Muscle of leg (tissue), 3 donors: ENCODE measurements at regions not wholly inside any gene's neighbourhood (a gene's known extent, or its start where the extent isn't known, plus 50 kb on each side); places are given as distances from the start of the nearest gene placed in this dataset.
"Not testable (repeated sequence)": the region's sequence is repeated elsewhere in the genome, so short reads cannot be mapped to it uniquely, and the experiment has no call there.

ENCODE experiments used
- DNase-seq: peaks from one replicate; pipeline ENCODE4 v3.0.0; 2013
- H3K27ac ChIP-seq: one replicate; pipeline ENCODE4 v1.5.1; 2013; ENCODE audit warnings: mild to moderate bottlenecking, low read length, control low read depth
- H3K27me3 ChIP-seq: one replicate; pipeline ENCODE4 v1.6.1; 2013; ENCODE audit warnings: low read length; ENCODE audit not compliant: control insufficient read depth, insufficient read depth
- H3K36me3 ChIP-seq: one replicate; pipeline ENCODE4 v1.6.1; 2013; ENCODE audit warnings: low read length; ENCODE audit not compliant: control insufficient read depth, insufficient read depth
- H3K4me1 ChIP-seq: one replicate; pipeline ENCODE4 v1.6.1; 2013; ENCODE audit warnings: low read length; ENCODE audit not compliant: control insufficient read depth, insufficient read depth
- H3K4me3 ChIP-seq: one replicate; pipeline ENCODE4 v1.5.1; 2013; ENCODE audit warnings: low read length, control low read depth
- H3K9me3 ChIP-seq: replicated peaks from 2 replicates; pipeline ENCODE4 v1.6.1; 2013; ENCODE audit warnings: low read depth, low read length; ENCODE audit not compliant: control insufficient read depth
- WGBS: methylation state at CpG from one replicate; pipeline ENCODE4 v1.1.5; 2013; ENCODE audit warnings: missing lambda C conversion rate; ENCODE audit not compliant: insufficient coverage; 5-methylcytosine and 5-hydroxymethylcytosine counted together

DNA sequence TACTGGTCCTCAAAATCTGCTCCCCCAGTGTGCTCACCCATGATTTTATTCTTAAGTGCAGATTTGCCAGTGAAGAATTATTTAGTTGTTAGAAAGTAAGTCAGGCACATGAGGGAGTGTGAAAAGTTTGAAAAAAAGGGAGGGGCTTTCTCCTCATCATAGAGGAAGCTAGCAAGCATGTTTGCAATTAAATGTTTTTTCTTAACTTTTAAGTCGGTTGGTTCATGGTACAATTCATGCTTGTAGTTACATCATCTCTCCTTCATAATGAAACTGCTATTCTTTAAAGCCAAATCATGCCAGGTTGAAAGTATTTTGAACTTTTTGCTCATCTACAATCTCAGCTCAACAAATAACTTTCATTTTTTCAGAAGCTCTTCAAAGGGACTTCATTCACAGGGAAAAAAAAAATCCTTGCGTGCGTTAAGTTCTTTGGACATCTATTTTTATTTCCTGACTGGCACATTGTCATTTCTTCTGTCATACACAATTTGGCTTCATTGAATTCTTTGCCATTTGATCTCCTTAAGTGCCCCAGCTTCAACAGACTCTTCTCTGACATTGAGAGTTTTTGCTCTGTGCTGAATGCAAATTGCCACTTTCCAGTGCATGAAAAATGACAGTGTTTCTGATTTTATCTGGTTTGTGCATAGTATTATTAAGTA, 456.9 kb downstream of the TMEM232 start:
- no peaks in the 10 kb centered on the region for H3K9me3 ChIP-seq
- peaks cover 3% of the 10 kb centered on the region for H3K4me1 ChIP-seq
- H3K27ac ChIP-seq: no peak overlapping the region
- no peaks in the 10 kb centered on the region for H3K36me3 ChIP-seq
- 50% methylated on average over 1 of the region's 3 CpGs for WGBS
- H3K4me3 ChIP-seq: no peak overlapping the region
- no peak for DNase-seq
- no peaks in the 10 kb centered on the region for H3K27me3 ChIP-seq

DNA sequence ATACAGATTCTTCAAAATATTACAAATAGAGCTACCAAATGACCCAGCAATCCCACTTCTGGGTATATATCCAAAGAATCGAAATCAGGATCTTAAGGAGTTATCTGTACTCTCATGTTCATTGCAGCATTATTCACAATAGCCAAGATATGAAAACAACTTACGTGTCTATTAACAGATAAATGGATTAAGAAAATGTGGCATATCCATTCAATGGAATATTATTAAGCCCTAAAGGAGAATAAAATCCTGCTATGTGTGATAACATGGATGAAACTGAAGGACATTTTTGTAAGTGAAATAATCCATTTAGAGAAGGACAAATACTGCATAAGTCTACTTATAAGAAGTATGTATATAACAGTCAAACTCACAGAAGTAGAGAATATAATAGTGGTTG, 450.6 kb downstream of the TMEM232 start:
- Histone ChIP-seq H3K4me1 (no peaks in the 10 kb centered on the region), H3K27me3 (no peaks in the 10 kb centered on the region), H3K27ac (no peak overlapping the region), H3K36me3 (no peaks in the 10 kb centered on the region), H3K9me3 (peaks cover 4% of the 10 kb centered on the region), H3K4me3 (no peak overlapping the region)
- no CpG with 5 or more reads among the region's 2 CpGs for WGBS
- no peak for DNase-seq

DNA sequence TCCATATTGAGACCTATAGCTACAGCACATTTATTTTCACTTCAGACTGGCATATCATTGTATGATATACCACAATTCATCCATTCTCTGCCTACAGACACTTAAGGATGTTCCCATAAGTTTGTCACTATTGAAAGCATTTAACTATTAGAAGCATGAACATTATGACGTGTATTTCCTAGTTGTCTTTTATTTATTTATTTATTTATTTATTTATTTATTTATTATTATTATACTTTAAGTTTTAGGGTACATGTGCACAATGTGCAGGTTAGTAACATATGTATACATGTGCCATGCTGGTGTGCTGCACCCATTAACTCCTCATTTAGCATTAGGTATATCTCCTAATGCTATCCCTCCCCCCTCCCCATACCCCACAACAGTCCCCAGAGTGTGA, 448.0 kb downstream of the TMEM232 start:
- H3K27me3 ChIP-seq, H3K4me1 ChIP-seq, H3K36me3 ChIP-seq, H3K9me3 ChIP-seq, H3K4me3 ChIP-seq, DNase-seq, H3K27ac ChIP-seq: not testable (repeated sequence)
- no CpG with 5 or more reads among the region's 1 CpG for WGBS

DNA sequence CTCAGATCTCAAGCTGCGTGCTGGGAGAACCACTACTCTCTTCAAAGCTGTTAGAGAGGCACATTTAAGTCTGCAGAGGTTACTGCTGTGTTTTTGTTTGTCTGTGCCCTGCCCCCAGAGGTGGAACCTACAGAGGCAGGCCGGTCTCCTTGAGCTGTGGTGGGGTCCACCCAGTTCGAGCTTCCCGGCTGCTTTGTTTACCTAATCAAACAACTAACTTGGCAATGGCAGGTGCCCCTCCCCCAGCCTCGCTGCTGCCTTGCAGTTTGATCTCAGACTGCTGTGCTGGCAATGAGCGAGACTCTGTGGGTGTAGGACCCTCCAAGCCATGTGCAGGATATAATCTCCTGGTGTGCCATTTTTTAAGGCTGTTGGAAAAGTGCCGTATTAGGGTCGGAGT, 442.4 kb downstream of the TMEM232 start:
- not testable (repeated sequence) for DNase-seq, H3K36me3 ChIP-seq, H3K4me3 ChIP-seq, H3K27ac ChIP-seq, H3K27me3 ChIP-seq, H3K9me3 ChIP-seq, H3K4me1 ChIP-seq
- 93% methylated on average over 3 of the region's 8 CpGs for WGBS

DNA sequence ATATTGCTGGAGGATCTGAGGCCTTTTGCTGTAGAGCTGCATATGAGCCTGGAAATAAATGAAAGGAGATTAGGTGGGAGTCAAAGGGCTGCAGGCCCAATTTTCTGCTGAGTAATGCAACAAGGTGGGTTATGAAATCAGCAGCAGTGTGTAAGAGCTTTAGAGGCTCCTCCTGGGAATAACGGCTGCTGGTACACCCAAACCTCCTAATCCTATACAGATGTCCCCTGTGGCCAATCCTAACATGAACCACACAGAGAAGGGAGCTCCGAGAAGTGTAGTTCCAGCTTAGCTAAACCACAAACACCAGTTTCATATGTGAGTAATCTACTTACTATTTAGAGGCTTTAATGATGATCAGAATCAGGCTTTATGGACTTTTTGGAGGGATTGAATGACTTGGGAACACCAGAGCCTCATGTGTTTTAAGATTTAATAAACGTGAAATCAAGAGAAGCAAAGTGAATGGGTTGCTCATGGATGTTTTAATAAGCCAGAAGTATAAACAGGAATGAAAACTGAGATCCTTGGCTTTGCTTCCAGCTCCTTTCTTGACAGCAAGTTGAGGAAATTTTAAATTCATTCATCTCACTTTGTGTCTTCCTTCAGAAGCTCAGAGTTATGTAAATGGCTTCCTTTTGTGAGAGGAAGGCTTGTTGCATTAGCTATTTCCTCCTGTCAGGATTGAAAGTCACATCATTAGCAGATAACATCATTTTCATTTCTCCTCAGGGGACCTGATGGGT, 437.5 kb downstream of the TMEM232 start:
- H3K27me3 ChIP-seq: no peaks in the 10 kb centered on the region
- no peak for DNase-seq
- H3K27ac ChIP-seq: no peak overlapping the region
- H3K9me3 ChIP-seq: no peaks in the 10 kb centered on the region
- H3K36me3 ChIP-seq: no peaks in the 10 kb centered on the region
- WGBS: no CpG with 5 or more reads among the region's 3 CpGs
- H3K4me3 ChIP-seq: no peak overlapping the region
- H3K4me1 ChIP-seq: no peaks in the 10 kb centered on the region

DNA sequence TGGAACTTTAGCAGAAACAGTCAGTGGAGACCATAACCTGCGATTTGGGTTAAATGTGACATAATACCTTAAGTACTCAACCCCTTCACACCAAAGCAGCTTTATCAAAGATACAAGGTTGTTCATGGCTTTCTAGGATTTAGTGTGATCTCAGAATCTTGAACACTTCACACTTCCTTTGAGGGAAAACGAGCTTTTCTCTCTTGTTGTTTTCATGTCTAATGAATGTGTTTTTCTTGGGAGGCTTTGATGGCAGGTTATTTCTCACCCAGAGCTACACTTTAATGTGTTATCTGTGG, 437.0 kb downstream of the TMEM232 start:
- no peak for DNase-seq
- no peak overlapping the region for H3K27ac ChIP-seq
- no peaks in the 10 kb centered on the region for H3K4me1 ChIP-seq
- no CpG with 5 or more reads among the region's 2 CpGs for WGBS
- H3K4me3 ChIP-seq: no peak overlapping the region
- H3K9me3 ChIP-seq: no peaks in the 10 kb centered on the region
- H3K36me3 ChIP-seq: no peaks in the 10 kb centered on the region
- no peaks in the 10 kb centered on the region for H3K27me3 ChIP-seq

DNA sequence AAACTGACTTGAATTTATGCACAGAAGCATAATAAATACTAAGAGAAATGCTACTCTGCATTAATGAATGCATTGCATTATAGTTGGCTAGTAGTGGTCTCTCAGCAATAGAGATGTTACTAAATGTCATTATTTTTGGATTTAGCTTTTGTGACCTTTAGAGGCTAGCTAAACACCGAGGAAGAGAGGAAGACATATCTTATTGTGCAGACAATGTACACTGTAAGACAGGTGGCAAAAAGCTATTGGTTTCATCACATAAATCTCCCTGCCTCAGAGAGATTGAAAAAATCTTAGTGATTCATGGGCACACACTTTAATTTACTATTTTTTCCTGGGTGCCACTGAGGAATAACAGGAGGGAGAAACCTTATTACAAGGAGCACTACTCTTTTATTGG, 435.9 kb downstream of the TMEM232 start:
- Histone ChIP-seq H3K27me3 (no peaks in the 10 kb centered on the region), H3K36me3 (no peaks in the 10 kb centered on the region), H3K4me3 (no peak overlapping the region), H3K9me3 (no peaks in the 10 kb centered on the region), H3K4me1 (no peaks in the 10 kb centered on the region), H3K27ac (no peak overlapping the region)
- DNase-seq: no peak
- 40% methylated on average over 1 of the region's 1 CpG for WGBS

DNA sequence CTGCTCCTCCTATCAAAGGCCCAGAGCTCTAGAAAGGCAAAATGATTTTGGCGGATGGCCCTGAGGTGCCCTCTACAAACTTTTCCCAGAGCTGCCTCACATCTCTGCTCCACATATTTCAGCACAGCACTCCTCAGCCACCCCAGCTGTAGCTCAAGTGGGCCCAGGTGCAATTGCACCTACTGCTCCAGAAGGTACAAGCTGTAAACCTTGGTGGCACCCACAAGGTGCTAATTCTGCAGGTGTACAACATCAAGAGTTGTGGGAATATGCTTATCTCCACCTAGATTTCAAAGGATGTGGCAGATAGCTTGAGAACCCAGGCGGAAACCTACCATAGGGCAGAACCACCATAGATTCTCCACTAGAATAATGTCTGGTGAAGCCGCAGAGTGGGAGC, 432.2 kb downstream of the TMEM232 start:
- DNase-seq: no peak
- no peaks in the 10 kb centered on the region for H3K4me1 ChIP-seq
- no peak overlapping the region for H3K27ac ChIP-seq
- 92% methylated on average over 2 of the region's 3 CpGs for WGBS
- H3K9me3 ChIP-seq: no peaks in the 10 kb centered on the region
- H3K4me3 ChIP-seq: no peak overlapping the region
- no peaks in the 10 kb centered on the region for H3K27me3 ChIP-seq
- no peaks in the 10 kb centered on the region for H3K36me3 ChIP-seq

DNA sequence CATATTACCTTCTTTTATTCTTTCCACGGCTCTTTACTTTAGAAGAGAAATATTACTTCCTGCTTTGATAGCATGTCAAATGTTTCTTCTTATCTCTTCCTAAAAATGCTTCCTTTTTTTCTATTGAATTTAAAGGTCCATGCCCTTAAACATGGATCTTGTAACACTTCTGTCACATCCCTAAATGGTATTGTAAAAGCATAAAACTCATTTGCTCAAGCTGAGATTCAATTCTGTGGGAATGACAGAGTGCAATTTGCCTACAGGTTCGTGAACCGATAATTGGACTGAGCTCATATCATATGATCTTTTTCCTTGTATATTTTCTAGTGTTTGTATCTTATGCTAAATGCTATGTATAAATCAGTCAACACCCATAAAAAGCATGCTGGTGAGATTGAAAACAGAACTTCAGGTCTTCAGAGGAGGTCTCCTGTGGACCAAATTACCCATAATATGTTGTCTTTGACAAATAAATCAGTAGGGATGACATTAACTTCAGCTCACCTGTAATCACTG, 429.3 kb downstream of the TMEM232 start:
- Histone ChIP-seq H3K36me3 (no peaks in the 10 kb centered on the region), H3K27me3 (no peaks in the 10 kb centered on the region), H3K4me1 (no peaks in the 10 kb centered on the region), H3K27ac (no peak overlapping the region), H3K4me3 (no peak overlapping the region), H3K9me3 (no peaks in the 10 kb centered on the region)
- WGBS: no CpG with 5 or more reads among the region's 3 CpGs
- no peak for DNase-seq

DNA sequence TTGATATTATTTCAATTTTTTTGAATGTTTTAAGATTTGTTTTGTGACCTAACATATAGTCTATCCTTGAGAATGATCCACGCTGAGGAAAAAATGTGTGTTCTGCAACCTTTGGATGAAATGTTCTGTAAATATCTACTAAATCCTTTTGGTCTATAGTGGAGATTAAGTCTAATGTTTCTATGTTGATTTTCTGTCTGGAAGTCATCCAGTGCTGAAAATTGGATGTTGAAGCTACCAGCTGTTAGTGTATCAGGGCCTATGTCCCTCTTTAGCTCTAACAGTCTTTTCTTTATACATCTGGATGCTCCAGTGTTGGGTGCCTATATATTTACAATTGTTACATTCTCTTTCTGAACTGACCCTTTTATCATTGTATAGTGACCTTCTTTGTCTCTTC, 422.3 kb downstream of the TMEM232 start:
- DNase-seq: peak; percentile 37
- H3K4me3 ChIP-seq: no peak overlapping the region
- no peaks in the 10 kb centered on the region for H3K36me3 ChIP-seq
- no peaks in the 10 kb centered on the region for H3K27me3 ChIP-seq
- no peaks in the 10 kb centered on the region for H3K4me1 ChIP-seq
- WGBS: no CpG with 5 or more reads among the region's 1 CpG
- peaks cover 18% of the 10 kb centered on the region for H3K9me3 ChIP-seq
- H3K27ac ChIP-seq: no peak overlapping the region
